ENCODE measurements at regions not wholly inside any gene's neighbourhood (a gene's known extent, or its start where the extent isn't known, plus 50 kb on each side); places are given as distances from the start of the nearest gene placed in this dataset.

DNA sequence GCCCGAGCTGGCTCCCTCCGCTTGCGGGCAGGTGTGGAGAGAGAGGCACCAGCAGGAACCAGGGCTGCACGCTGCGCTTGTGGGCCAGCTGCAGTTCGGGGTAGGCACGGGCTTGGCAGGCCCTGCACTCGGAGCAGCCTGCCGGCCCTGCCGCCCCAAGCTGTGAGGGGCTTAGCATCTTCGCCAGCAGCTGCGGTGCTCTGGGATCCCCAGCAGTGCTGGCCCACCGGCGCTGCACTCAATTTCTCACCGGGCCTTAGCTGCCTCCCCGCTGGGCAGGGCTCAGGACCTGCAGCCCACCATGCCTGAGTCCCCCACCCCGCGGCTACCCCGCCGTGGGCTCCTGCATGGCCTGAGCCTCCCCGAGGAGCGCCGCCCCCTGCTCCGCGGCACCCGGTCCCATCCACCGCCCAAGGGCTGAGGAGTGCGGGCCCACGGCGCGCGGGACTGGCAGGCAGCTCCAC lies 434.4 kb upstream of the RGPD4 start:
- TF ChIP-seq, protein P1, sequence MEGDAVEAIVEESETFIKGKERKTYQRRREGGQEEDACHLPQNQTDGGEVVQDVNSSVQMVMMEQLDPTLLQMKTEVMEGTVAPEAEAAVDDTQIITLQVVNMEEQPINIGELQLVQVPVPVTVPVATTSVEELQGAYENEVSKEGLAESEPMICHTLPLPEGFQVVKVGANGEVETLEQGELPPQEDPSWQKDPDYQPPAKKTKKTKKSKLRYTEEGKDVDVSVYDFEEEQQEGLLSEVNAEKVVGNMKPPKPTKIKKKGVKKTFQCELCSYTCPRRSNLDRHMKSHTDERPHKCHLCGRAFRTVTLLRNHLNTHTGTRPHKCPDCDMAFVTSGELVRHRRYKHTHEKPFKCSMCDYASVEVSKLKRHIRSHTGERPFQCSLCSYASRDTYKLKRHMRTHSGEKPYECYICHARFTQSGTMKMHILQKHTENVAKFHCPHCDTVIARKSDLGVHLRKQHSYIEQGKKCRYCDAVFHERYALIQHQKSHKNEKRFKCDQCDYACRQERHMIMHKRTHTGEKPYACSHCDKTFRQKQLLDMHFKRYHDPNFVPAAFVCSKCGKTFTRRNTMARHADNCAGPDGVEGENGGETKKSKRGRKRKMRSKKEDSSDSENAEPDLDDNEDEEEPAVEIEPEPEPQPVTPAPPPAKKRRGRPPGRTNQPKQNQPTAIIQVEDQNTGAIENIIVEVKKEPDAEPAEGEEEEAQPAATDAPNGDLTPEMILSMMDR (IDR thresholded peaks at IDR 0.05): no peak
- TF ChIP-seq POLR2A (IDR thresholded peaks at IDR 0.05): no peak

All from uterus (tissue), 2 donors.